ENCODE measurements at regions not wholly inside any gene's neighbourhood (a gene's known extent, or its start where the extent isn't known, plus 50 kb on each side); places are given as distances from the start of the nearest gene placed in this dataset.

- H3K27me3 ChIP-seq, result no peaks in the 10 kb centered on the region
- TF ChIP-seq, protein P1, sequence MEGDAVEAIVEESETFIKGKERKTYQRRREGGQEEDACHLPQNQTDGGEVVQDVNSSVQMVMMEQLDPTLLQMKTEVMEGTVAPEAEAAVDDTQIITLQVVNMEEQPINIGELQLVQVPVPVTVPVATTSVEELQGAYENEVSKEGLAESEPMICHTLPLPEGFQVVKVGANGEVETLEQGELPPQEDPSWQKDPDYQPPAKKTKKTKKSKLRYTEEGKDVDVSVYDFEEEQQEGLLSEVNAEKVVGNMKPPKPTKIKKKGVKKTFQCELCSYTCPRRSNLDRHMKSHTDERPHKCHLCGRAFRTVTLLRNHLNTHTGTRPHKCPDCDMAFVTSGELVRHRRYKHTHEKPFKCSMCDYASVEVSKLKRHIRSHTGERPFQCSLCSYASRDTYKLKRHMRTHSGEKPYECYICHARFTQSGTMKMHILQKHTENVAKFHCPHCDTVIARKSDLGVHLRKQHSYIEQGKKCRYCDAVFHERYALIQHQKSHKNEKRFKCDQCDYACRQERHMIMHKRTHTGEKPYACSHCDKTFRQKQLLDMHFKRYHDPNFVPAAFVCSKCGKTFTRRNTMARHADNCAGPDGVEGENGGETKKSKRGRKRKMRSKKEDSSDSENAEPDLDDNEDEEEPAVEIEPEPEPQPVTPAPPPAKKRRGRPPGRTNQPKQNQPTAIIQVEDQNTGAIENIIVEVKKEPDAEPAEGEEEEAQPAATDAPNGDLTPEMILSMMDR (IDR thresholded peaks at IDR 0.05), result no peak
- TF ChIP-seq POLR2A (IDR thresholded peaks at IDR 0.05), result no peak
- intact Hi-C loops (cut with DNase I), result no loop called here
- H3K9me3 ChIP-seq (replicated peaks in 1 of 3), result no peaks in the 10 kb centered on the region
- 81 to 92% (median 89%) methylated on average over 12 of the region's 12 CpGs for WGBS, 4 donors
- no peaks in the 10 kb centered on the region for H3K36me3 ChIP-seq (replicated peaks in 1 of 2)
- no peak for DNase-seq
- H3K4me3 ChIP-seq, result no peak overlapping the region
- H3K4me1 ChIP-seq (replicated peaks in 1 of 2), result no peaks in the 10 kb centered on the region
- peak overlapping the region in 1 of 5 donors; percentile 60 for H3K27ac ChIP-seq
These were observed 116.2 kb upstream of the TBCA start for GRCh38 chr5:77892061-77893010.

GRCh38 chr5:77885519-77885918 is 109.4 kb upstream of the TBCA start:
- WGBS, 4 donors, result 74 to 82% (median 78%) methylated on average over 4 of the region's 4 CpGs

DNA sequence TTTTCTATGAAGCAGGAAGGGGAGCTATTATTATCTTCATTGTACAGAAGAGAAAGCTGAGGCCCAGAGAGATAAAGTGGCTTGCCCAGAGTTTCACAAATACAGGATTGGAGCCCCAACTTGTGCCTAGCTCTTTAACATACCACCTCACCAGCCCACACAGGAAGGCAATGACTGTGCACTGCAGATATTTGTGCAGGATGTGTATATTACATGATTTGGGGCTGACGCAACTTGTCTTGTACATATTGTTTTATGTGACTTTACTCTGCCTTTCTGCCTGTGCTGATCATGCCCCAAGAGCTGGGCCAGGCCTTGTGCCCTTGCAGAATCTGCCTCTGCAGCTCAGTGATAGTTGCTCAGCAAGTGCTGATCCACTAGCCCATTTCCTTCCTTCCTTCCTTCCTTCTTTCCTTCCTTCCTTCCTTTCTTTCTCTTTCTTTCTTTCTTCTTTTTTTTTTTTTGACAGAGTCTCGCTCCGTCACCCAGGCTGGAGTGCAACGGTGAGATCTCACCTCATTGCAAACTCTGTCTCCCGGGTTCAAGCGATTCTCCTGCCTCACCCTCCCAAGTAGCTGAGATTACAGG is 106.6 kb upstream of the TBCA start:
- 84 to 97% (median 89%) methylated on average over 6 of the region's 6 CpGs for WGBS, 4 donors
- no peaks in the 10 kb centered on the region for H3K27me3 ChIP-seq
- H3K36me3 ChIP-seq (replicated peaks in 1 of 2), result no peaks in the 10 kb centered on the region
- DNase-seq, result no peak
- no peaks in the 10 kb centered on the region for H3K4me1 ChIP-seq (replicated peaks in 1 of 2)
- TF ChIP-seq, protein P1 (IDR thresholded peaks at IDR 0.05), result no peak
- TF ChIP-seq POLR2A (IDR thresholded peaks at IDR 0.05), result no peak
- no peak overlapping the region for H3K27ac ChIP-seq
- no peak overlapping the region for H3K4me3 ChIP-seq
- intact Hi-C loops (cut with DNase I), result no loop called here
- no peaks in the 10 kb centered on the region for H3K9me3 ChIP-seq (replicated peaks in 1 of 3)

More at GRCh38 chr5:77885519-77885918, 109.4 kb upstream of the TBCA start:
- TF ChIP-seq POLR2A (IDR thresholded peaks at IDR 0.05), result no peak
- TF ChIP-seq, protein P1 (IDR thresholded peaks at IDR 0.05), result no peak
- Histone ChIP-seq H3K27me3 (no peaks in the 10 kb centered on the region), H3K4me3 (no peak overlapping the region), H3K36me3 (replicated peaks in 1 of 2) (no peaks in the 10 kb centered on the region), H3K4me1 (replicated peaks in 1 of 2) (no peaks in the 10 kb centered on the region), H3K27ac (no peak overlapping the region), H3K9me3 (replicated peaks in 1 of 3) (no peaks in the 10 kb centered on the region)
- DNase-seq, result no peak
- intact Hi-C loops (cut with DNase I), result no loop called here

DNA sequence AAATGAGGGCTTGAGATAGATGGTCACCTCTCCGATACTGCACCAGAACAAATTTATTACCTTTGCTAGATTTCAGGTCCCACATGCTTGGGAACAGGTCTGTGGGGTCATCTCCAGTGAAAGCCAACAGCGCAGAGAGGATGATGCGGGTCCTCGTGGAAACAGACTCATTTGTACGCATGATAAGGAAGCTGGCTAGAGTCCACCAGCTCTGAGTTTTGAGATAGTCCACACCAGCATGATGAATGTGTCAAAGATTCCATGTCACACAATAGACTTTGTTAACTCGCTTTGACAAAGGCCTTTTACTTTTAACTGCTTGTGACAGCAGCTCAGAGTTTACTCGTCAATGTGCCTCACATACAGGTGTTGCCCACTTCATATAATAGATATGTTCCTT is 105.4 kb upstream of the TBCA start:
- no peaks in the 10 kb centered on the region for H3K36me3 ChIP-seq (replicated peaks in 1 of 2)
- H3K27me3 ChIP-seq, result no peaks in the 10 kb centered on the region
- no peak overlapping the region for H3K27ac ChIP-seq
- intact Hi-C loops (cut with DNase I), result no loop called here
- no peaks in the 10 kb centered on the region for H3K9me3 ChIP-seq (replicated peaks in 1 of 3)
- peak in 1 of 7 donors; percentile 18 for DNase-seq
- no peak overlapping the region for H3K4me3 ChIP-seq
- WGBS, 4 donors, result 74 to 79% (median 77%) methylated on average over 7 of the region's 7 CpGs
- no peaks in the 10 kb centered on the region for H3K4me1 ChIP-seq (replicated peaks in 1 of 2)
- TF ChIP-seq, protein P1 (IDR thresholded peaks at IDR 0.05), result no peak
- no peak for TF ChIP-seq POLR2A (IDR thresholded peaks at IDR 0.05)

Measured in adrenal gland (tissue), 9 donors.